Stimulated activated memory B cell treated with anti-CD40 and anti-IgM and Interleukin-4, amounts not matched to agents 10 μg/mL and 1 μg/mL and 100 μg/mL, for 72 hours (primary cell): ENCODE measurements at regions not wholly inside any gene's neighbourhood (a gene's known extent, or its start where the extent isn't known, plus 50 kb on each side); places are given as distances from the start of the nearest gene placed in this dataset.

Source experiments
- ATAC-seq: fragments of 150-1000 bp; cut with Tn5 transposase; 2 replicates; pipeline ENCODE4 v1.10.0; 2021
- H3K27ac Mint-ChIP-seq: one replicate; pipeline ENCODE4 v1.8.0; 2022; ENCODE audit warnings: mild to moderate bottlenecking, mixed read lengths
- H3K27me3 Mint-ChIP-seq: one replicate; pipeline ENCODE4 v1.8.0; 2022; ENCODE audit warnings: mixed read lengths
- H3K36me3 Mint-ChIP-seq: one replicate; pipeline ENCODE4 v1.8.0; 2022; ENCODE audit warnings: mixed read lengths
- H3K4me1 Mint-ChIP-seq: one replicate; pipeline ENCODE4 v1.8.0; 2022; ENCODE audit warnings: mixed read lengths
- H3K4me3 Mint-ChIP-seq: one replicate; pipeline ENCODE4 v1.8.0; 2022; ENCODE audit warnings: mild to moderate bottlenecking, moderate library complexity, mixed read lengths
- H3K9me3 Mint-ChIP-seq: one replicate; pipeline ENCODE4 v1.8.0; 2022; ENCODE audit warnings: mixed read lengths

DNA sequence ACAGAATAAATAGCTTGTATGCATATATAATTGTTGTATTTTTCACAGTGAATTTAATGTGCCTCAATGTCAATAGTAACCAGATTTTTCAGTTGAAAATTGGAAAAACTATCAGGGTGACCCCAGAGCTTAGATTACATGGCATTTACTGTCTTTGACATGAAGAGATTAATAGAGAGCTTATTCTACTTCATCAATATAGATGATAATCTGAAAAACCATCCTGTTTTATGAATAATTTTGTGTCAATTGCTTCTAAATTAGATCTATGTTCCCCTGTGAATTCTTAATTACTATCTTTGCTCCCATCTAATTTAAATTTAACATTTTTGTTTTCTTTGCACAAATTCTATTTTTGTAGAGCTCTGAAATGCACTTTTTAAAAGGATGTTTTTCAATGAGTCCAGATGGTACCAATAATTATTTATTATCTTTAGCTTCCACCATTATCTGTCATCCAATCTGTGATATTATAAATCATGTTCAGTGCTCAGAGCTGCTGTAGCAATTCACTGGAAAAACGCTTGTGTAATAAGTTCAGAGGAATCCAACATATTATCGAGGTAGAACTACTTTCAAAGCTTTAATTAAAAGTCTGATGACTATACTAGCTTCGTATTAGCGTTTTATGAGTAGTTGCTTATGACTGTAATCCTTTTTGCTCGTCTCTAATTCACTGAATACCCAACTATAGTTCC is 291.4 kb downstream of the JRKL start:
- Mint-ChIP-seq H3K27ac (no peak overlapping the region), H3K27me3 (no peaks in the 10 kb centered on the region), H3K4me3 (no peak overlapping the region), H3K4me1 (no peaks in the 10 kb centered on the region), H3K36me3 (no peaks in the 10 kb centered on the region), H3K9me3 (peaks cover 7% of the 10 kb centered on the region)
- ATAC-seq, result no peak

DNA sequence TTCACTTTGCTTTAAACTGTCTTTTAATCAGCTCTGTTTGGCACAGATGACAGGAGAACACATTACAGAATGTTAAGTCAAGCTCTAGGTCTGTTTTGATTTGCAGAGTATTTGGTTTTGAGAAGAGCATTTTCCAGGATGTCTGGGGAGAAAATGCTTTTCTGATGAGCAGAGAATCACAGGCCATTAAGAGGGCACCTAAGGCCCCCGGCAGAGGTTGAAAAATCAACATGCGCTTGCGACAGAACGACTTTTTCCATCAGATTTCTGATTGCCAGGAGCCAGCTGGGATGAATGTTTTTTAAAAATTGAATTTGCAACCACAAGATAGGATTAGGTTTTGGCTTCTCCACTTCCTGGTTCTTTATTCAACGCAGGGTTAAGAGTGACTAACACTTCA is 304.5 kb downstream of the JRKL start:
- no peak overlapping the region for H3K4me3 Mint-ChIP-seq
- H3K4me1 Mint-ChIP-seq, result no peaks in the 10 kb centered on the region
- ATAC-seq, result no peak
- H3K9me3 Mint-ChIP-seq, result no peaks in the 10 kb centered on the region
- H3K36me3 Mint-ChIP-seq, result no peaks in the 10 kb centered on the region
- no peaks in the 10 kb centered on the region for H3K27me3 Mint-ChIP-seq
- no peak overlapping the region for H3K27ac Mint-ChIP-seq

DNA sequence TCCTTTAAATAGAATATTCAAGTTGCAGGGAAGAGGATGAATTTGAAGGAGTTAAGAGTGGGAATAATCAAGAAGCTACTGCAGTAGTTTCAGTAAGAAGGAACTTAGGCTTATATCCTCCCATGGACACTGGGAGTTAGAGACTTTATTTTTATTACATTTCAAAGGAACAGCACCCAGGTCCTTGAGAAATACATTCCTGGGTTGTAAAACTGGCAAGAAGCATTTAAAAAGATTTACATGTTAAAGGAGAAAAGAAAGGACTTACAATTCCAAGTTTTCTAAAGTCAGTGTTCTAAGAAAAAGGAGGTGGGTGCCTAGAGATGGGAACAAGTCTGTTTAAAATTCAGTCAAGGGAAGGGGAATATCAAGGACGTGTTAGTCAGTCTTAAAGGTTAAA is 306.9 kb downstream of the JRKL start:
- Mint-ChIP-seq H3K27me3 (no peaks in the 10 kb centered on the region), H3K27ac (no peak overlapping the region), H3K9me3 (no peaks in the 10 kb centered on the region), H3K36me3 (no peaks in the 10 kb centered on the region), H3K4me1 (no peaks in the 10 kb centered on the region), H3K4me3 (no peak overlapping the region)
- no peak for ATAC-seq

DNA sequence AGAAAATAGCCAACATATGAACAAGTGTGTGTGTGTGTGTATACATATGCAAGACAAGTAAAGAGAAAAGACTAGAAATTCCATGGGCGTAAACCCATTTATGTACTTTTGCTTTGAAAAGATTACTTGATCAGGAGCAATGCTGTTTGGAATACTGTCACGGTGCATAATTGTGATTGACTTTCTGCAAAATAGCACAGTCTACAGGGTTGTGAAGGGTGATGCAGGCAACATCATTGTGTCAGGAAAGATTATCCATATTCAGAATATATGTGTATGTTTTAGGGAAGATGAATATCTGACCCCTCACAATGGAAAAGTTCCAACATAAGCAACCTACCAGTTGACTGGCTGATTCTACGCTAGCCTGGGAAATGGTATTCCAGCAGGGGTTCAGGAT is 307.7 kb downstream of the JRKL start:
- Mint-ChIP-seq H3K4me3 (no peak overlapping the region), H3K9me3 (no peaks in the 10 kb centered on the region), H3K27me3 (no peaks in the 10 kb centered on the region), H3K4me1 (no peaks in the 10 kb centered on the region), H3K36me3 (no peaks in the 10 kb centered on the region), H3K27ac (no peak overlapping the region)
- ATAC-seq, result no peak

DNA sequence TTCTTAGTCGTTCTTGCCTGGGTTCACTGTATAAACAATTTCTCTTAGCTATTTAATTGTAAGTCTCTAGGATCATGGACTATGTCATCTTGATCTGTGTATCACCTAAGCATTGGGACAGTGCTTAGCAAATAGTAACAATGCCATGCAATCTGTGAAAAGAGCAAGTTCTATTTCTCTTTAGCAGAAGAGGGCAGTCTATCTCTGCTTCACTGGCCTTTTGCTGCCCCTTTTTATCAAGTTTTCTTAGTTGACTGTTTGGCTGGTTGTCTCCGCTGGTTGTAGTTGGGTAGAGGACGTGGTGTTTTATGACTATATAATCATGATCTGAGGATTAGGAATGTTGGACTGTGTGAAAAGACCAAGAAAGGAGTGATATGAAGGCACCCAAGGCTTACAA is 315.0 kb downstream of the JRKL start:
- Mint-ChIP-seq H3K4me1 (no peaks in the 10 kb centered on the region), H3K9me3 (no peaks in the 10 kb centered on the region), H3K4me3 (no peak overlapping the region), H3K27ac (no peak overlapping the region), H3K27me3 (no peaks in the 10 kb centered on the region), H3K36me3 (no peaks in the 10 kb centered on the region)
- ATAC-seq, result no peak

DNA sequence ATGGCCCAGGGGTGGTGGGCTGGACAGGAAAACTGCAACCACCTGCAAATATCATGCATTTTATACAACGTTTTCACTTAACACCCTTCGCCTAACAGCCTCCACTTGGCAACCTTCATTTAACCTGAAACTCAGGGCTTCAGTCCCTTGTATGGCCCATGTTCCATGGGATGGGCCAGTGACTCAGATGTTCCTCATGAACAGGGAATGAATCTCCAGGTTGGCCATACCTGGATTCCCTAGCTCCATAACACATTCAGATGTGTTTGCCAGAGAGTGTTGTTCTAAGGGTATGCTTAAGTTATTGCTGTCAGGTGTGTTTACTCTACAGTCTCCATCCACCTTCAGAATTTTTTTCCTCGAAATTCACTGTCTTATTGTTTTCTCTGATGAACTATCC is 316.9 kb downstream of the JRKL start:
- H3K4me3 Mint-ChIP-seq, result no peak overlapping the region
- peak; percentile 24 for ATAC-seq
- no peaks in the 10 kb centered on the region for H3K36me3 Mint-ChIP-seq
- H3K4me1 Mint-ChIP-seq, result no peaks in the 10 kb centered on the region
- no peaks in the 10 kb centered on the region for H3K27me3 Mint-ChIP-seq
- no peaks in the 10 kb centered on the region for H3K9me3 Mint-ChIP-seq
- H3K27ac Mint-ChIP-seq, result no peak overlapping the region

DNA sequence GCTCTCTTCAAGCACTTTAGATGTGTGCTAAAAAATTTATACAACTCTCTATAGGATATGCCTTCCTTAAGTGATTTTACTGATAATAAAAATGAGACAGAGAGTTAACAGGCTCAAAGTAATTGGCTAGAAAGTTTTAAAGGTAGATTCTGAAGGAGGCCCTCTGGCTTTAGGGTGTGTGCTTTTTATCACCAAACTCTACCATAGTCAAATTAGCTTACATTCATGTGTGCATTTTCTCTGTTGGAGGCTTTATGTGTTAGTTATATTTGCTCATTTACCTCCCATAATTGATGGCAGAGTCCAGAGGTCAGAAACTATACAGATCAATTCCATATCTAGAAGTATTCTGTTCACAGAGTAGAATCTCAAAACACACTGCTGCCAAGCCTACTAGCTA is 317.5 kb downstream of the JRKL start:
- H3K4me3 Mint-ChIP-seq, result no peak overlapping the region
- H3K9me3 Mint-ChIP-seq, result no peaks in the 10 kb centered on the region
- H3K4me1 Mint-ChIP-seq, result no peaks in the 10 kb centered on the region
- no peaks in the 10 kb centered on the region for H3K27me3 Mint-ChIP-seq
- H3K36me3 Mint-ChIP-seq, result no peaks in the 10 kb centered on the region
- ATAC-seq, result peak; percentile 36
- no peak overlapping the region for H3K27ac Mint-ChIP-seq

DNA sequence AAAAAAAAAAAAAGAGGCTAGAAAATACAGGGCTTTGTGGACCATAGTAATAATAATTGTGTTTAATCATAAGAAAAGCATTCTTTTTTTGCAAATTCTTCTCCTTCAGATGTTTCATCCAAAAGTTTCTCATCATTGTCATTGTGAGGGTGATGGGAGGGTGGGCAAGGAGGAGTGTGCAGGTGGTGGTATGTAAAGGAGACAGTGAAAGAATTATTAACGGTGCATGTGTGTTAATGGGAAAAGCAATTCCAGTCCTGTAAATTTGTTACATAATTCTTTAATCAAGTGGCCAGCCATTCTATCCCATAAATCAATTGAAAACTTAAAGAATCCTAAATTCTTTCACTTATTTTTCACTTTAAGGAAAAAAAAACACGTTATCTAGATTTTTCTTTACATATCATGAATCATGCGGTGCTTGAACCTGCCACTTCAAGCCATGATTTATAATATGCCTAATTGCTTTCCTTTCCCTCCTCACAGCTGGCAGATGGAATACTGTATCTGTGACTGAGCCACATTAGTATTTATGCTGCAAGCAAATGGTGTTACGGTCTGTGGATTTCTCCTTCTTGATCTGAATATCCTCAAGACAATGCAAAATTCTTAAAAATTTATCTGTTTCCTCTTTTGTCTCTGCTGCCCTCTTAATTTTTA is 318.5 kb downstream of the JRKL start:
- Mint-ChIP-seq H3K4me3 (no peak overlapping the region), H3K36me3 (no peaks in the 10 kb centered on the region), H3K9me3 (no peaks in the 10 kb centered on the region), H3K4me1 (no peaks in the 10 kb centered on the region), H3K27me3 (no peaks in the 10 kb centered on the region), H3K27ac (no peak overlapping the region)
- ATAC-seq, result no peak

DNA sequence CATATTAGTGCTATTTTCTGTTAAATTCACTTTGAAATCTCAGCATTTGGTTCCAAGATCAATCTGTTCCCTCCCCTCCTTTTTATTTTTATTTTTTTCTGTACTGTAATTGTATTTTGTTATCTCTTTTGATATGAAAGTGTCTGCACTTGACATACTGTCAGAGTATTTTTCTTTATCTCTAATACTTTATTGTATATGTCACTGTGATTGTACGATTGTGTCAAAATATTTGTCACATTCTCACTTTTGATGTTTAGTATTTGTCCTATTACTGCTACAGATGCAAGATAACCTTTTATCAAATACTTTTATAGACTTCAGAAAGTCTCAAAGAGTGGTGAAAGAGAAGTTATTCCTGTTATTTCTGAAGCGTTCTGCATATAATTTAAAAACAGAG is 323.5 kb downstream of the JRKL start:
- Mint-ChIP-seq H3K4me3 (no peak overlapping the region), H3K9me3 (no peaks in the 10 kb centered on the region), H3K4me1 (no peaks in the 10 kb centered on the region), H3K27me3 (no peaks in the 10 kb centered on the region), H3K27ac (no peak overlapping the region), H3K36me3 (no peaks in the 10 kb centered on the region)
- ATAC-seq, result no peak

DNA sequence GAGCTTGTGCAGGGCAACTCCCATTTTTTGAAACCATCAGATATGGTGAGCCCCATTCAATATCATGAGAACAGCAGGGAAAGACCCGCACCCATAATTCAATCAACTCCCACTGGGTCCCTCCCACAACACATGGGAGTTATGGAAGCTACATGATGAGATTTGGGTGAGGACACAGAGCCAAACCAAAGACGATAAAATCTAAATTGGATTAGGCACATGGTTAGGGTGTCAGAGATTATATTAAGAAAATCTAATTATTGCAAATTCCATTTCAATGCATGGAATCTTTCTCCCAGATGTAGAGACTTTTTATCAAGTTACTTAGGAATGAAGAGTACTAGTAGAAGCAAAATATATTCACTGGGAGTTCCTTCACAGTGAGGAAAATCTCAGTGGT is 324.9 kb downstream of the JRKL start:
- no peaks in the 10 kb centered on the region for H3K36me3 Mint-ChIP-seq
- no peak overlapping the region for H3K27ac Mint-ChIP-seq
- H3K4me3 Mint-ChIP-seq, result no peak overlapping the region
- H3K4me1 Mint-ChIP-seq, result no peaks in the 10 kb centered on the region
- no peaks in the 10 kb centered on the region for H3K27me3 Mint-ChIP-seq
- no peak for ATAC-seq
- no peaks in the 10 kb centered on the region for H3K9me3 Mint-ChIP-seq

DNA sequence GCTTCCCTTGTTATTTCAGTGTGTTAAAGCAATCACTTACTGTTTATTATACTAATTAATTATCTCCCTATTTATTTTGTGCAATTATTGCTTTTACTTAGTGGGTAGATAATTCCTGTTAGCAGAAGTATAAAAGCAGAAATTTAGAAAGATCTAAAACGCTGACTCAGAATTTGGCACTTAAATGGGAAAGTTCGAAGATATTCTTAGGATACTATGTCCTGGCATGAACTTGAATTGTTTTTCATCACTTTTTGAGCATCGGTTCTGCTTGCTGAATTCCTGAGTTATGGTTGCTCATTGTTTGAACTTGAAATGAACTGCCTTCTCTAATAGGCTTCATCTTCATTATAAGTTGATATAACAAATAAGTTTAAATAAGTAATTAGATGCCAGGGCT is 325.4 kb downstream of the JRKL start:
- no peaks in the 10 kb centered on the region for H3K4me1 Mint-ChIP-seq
- no peaks in the 10 kb centered on the region for H3K36me3 Mint-ChIP-seq
- H3K9me3 Mint-ChIP-seq, result no peaks in the 10 kb centered on the region
- ATAC-seq, result no peak
- no peak overlapping the region for H3K27ac Mint-ChIP-seq
- H3K4me3 Mint-ChIP-seq, result no peak overlapping the region
- H3K27me3 Mint-ChIP-seq, result no peaks in the 10 kb centered on the region

DNA sequence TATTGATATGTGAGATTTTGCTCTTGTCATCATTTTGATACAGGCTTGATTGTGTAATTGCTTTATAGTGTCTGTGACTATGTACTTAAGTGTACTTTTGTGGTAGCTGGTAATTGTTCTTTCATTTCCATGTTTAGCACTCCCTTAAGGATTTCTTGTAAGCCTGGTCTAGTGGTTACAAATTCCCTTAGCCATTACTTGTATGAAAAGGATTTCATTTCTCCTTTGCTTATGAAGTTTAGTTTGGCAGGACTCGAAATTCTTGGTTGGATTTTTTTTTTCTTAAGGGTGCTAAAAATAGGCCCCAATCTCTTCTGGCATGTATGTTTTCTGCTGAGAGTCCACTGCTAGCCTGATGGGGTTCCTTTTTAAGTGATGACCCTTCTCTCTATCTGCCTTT is 346.8 kb downstream of the JRKL start:
- Mint-ChIP-seq H3K9me3 (no peaks in the 10 kb centered on the region), H3K27ac (no peak overlapping the region), H3K4me3 (no peak overlapping the region), H3K27me3 (no peaks in the 10 kb centered on the region), H3K36me3 (no peaks in the 10 kb centered on the region), H3K4me1 (no peaks in the 10 kb centered on the region)
- no peak for ATAC-seq

DNA sequence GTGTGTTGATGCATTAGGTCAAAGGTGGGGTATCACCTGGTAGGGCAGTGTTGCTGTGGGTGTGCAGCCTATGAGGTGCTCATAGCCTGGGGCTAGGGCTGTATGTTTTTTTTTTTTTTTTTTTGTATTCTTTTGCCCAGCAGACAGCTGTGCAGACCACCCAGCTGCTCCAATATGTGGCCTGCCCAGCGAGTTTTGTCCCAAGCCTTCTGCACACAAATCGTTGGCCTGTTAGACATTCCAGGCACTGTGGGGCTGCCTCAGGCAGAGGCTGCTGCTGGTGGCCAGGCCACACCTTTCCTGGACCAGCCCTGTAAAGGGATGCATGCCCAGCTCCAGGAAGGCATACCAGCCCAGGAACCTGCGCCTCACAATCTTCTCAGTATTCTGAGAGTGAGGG is 348.5 kb downstream of the JRKL start:
- no peak for ATAC-seq
- Mint-ChIP-seq H3K9me3 (peaks cover 3% of the 10 kb centered on the region), H3K27ac (no peak overlapping the region), H3K4me3 (no peak overlapping the region), H3K4me1 (no peaks in the 10 kb centered on the region), H3K36me3 (no peaks in the 10 kb centered on the region), H3K27me3 (no peaks in the 10 kb centered on the region)

DNA sequence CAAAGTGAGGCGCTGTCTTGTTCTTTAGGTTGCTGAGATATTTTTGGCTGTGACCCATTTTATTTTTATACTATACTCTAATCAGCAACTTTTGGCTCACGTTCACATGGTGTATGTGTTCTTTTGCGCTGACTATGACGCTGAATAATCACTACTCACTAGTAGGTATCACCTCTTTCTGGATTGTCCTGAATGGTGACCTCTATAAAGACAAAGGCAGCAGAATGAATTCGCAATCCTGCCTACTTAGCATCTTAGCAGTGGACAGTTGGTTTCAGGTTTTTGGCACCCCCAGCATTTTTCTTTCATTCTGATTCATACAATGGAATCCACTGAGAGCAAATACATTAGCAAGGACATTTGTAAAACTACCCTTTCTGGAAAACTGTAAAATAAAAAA is 351.3 kb downstream of the JRKL start:
- H3K4me1 Mint-ChIP-seq, result no peaks in the 10 kb centered on the region

DNA sequence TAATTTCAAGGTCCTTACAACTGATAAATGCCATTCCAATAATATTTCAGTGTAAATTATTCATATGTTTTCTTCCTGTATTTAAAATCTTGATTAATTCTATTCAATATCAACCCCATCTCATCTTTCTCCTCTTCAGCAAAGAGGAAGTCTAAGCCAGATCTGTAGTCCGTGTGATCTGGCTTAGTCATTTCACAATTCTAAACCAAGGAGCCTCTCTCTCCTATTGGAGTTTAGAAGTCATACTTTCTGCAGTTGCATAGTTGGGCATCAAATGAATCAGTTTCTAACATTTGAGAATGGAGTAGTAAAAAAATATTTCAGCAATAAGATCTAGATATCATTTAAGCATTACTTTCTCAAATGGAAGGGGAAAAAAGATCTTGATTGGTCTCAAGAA is 354.9 kb downstream of the JRKL start:
- no peak for ATAC-seq
- H3K27ac Mint-ChIP-seq, result no peak overlapping the region
- no peaks in the 10 kb centered on the region for H3K4me1 Mint-ChIP-seq
- no peak overlapping the region for H3K4me3 Mint-ChIP-seq
- peaks cover 3% of the 10 kb centered on the region for H3K9me3 Mint-ChIP-seq
- H3K27me3 Mint-ChIP-seq, result no peaks in the 10 kb centered on the region
- H3K36me3 Mint-ChIP-seq, result no peaks in the 10 kb centered on the region

More for the DNA sequence above, 351.3 kb downstream of the JRKL start:
- Mint-ChIP-seq H3K9me3 (peaks cover 3% of the 10 kb centered on the region), H3K27me3 (no peaks in the 10 kb centered on the region), H3K27ac (no peak overlapping the region), H3K36me3 (no peaks in the 10 kb centered on the region), H3K4me3 (no peak overlapping the region)
- no peak for ATAC-seq

DNA sequence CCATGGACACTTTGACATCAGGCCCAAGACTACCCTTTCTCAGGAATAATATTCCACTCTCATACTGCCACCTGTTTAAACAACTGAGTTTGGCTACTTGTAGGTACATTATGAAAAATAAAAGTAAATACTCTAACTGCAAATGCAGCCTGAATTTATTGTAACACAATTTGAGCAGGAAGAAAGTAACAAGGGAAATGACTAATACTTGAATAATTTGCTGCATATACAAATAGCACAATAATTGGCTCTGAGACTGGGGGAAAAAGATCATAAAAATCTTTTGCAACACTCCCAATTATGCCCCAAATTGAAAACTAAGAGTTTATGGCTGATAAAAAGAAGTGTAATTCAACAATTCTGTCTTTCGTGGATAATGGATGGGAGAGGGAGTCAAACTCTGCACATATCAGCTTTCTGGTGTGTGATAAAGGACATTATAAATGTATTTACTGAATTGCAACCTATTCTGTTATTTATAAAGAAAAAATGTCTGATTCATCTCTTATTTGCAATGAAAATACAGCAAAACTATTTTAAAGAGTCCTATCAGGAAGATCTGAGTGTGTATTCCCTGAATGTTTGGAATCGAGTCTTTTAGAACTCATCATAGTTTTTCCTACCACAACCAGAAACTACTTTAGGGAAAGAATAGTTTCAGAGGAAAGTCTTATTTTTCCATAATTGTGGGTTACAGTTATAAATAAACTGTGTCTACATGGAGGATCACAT is 359.0 kb downstream of the JRKL start:
- no peak for ATAC-seq

More for the DNA sequence above, 359.0 kb downstream of the JRKL start:
- H3K4me1 Mint-ChIP-seq, result no peaks in the 10 kb centered on the region
- no peak overlapping the region for H3K4me3 Mint-ChIP-seq
- no peaks in the 10 kb centered on the region for H3K36me3 Mint-ChIP-seq
- no peaks in the 10 kb centered on the region for H3K27me3 Mint-ChIP-seq
- H3K9me3 Mint-ChIP-seq, result peaks cover 6% of the 10 kb centered on the region
- H3K27ac Mint-ChIP-seq, result no peak overlapping the region
